ENCODE measurements at regions not wholly inside any gene's neighbourhood (a gene's known extent, or its start where the extent isn't known, plus 50 kb on each side); places are given as distances from the start of the nearest gene placed in this dataset.
A peak's percentile ranks its signal among the peaks of the same experiment; 100 is the strongest.
"Not testable (repeated sequence)": the region's sequence is repeated elsewhere in the genome, so short reads cannot be mapped to it uniquely, and the experiment has no call there.

DNA sequence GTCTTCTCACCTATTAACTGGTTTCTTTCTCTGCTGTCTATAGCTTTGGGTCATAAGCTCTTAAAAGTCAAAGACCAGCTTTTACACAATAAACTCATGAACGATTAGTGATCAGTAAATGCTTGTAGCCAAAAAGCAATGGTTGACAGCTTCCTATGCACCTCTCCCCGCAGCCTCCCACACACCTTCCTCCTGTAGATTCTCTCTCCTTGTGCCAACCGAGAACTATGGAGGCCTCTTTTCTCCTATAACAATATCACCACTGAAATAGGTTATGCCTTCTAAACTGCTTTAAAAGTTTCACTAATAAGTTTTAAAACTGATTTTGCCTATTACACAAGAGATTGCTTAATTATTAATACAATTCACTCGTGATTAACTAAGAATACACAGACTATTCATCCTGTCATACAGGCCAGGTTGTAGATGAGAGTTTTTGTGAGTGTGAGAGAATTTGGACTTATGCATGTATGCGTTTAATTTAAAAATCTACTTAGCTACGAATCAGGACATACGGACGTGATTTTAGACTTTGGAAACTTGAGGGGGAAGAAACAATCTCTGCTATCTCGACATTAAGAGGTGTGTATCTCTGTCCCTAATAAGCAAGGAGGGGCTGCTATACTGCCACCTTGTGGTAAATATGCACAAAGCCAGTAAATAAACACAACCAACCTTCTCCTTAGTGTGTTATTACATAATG, 229.1 kb upstream of the RBBP8 start:
- peak overlapping the region in 1 of 3 donors; percentile 57 for H3K27ac ChIP-seq (ENCODE audit: low read depth in 1 of 3, low read length in 2 of 3)
- H3K4me3 ChIP-seq (ENCODE audit: low read depth in 1 of 3, low read length in 3 of 3), result no peak overlapping the region

GRCh38 chr18:22704586-22704918, 228.6 kb upstream of the RBBP8 start:
- Histone ChIP-seq H3K27me3 (ENCODE audit: control insufficient read depth in 3 of 3, insufficient read depth in 3 of 3, low read length in 3 of 3) (no peaks in the 10 kb centered on the region), H3K4me1 (ENCODE audit: control insufficient read depth in 3 of 3, insufficient read depth in 2 of 3, low read depth in 1 of 3, low read length in 2 of 3) (peaks cover 0 to 17% (median 0%) of the 10 kb centered on the region in 3 donors), H3K27ac (ENCODE audit: low read depth in 1 of 3, low read length in 2 of 3) (no peak overlapping the region), H3K4me3 (ENCODE audit: low read depth in 1 of 3, low read length in 3 of 3) (no peak overlapping the region), H3K9me3 (ENCODE audit: control insufficient read depth in 2 of 2, insufficient read depth in 1 of 2, low read depth in 1 of 2, low read length in 1 of 2) (peaks cover 0 to 6% of the 10 kb centered on the region in 2 donors), H3K36me3 (ENCODE audit: control insufficient read depth in 3 of 3, insufficient read depth in 2 of 3, low read depth in 1 of 3, low read length in 3 of 3) (no peaks in the 10 kb centered on the region)
- FAIRE-seq, result peak; percentile 67
- 93 to 97% (median 96%) methylated on average over 1 of the region's 1 CpG for WGBS, 3 donors
- no peak for DNase-seq

More for the DNA sequence above, 229.1 kb upstream of the RBBP8 start:
- FAIRE-seq (no peak), DNase-seq (peak; percentile 78 to 81)
- H3K27me3 ChIP-seq (ENCODE audit: control insufficient read depth in 3 of 3, insufficient read depth in 3 of 3, low read length in 3 of 3), result no peaks in the 10 kb centered on the region
- WGBS, 3 donors, result 25 to 43% (median 31%) methylated on average over 9 of the region's 9 CpGs
- H3K36me3 ChIP-seq (ENCODE audit: control insufficient read depth in 3 of 3, insufficient read depth in 2 of 3, low read depth in 1 of 3, low read length in 3 of 3), result no peaks in the 10 kb centered on the region
- peaks cover 0 to 11% of the 10 kb centered on the region in 2 donors for H3K9me3 ChIP-seq (ENCODE audit: control insufficient read depth in 2 of 2, insufficient read depth in 1 of 2, low read depth in 1 of 2, low read length in 1 of 2)
- H3K4me1 ChIP-seq (ENCODE audit: control insufficient read depth in 3 of 3, insufficient read depth in 2 of 3, low read depth in 1 of 3, low read length in 2 of 3), result peaks cover 0 to 12% (median 0%) of the 10 kb centered on the region in 3 donors

DNA sequence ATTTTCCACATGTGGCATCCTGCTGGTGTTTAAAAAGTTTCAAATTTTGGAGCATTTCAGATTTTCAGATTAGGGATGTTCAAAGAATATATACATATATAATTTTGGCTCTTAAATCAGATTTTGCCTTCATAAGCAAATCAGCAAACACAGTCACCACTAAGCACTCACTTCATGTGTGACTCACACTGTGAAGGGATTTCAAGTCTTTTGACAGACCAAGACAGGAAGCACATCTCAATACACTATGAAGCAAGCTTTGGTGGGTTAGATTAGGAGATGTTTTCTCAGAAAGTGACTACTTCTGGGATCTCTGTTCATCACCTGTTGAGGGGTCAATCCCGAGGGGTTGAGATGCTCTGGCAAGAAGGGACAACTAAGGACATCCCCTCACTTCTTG, 227.8 kb upstream of the RBBP8 start:
- no peak overlapping the region for H3K27ac ChIP-seq (ENCODE audit: low read depth in 1 of 3, low read length in 2 of 3)
- no peaks in the 10 kb centered on the region for H3K36me3 ChIP-seq (ENCODE audit: control insufficient read depth in 3 of 3, insufficient read depth in 2 of 3, low read depth in 1 of 3, low read length in 3 of 3)
- H3K9me3 ChIP-seq (ENCODE audit: control insufficient read depth in 2 of 2, insufficient read depth in 1 of 2, low read depth in 1 of 2, low read length in 1 of 2), result no peaks in the 10 kb centered on the region
- FAIRE-seq (no peak), DNase-seq (no peak)
- no peaks in the 10 kb centered on the region for H3K27me3 ChIP-seq (ENCODE audit: control insufficient read depth in 3 of 3, insufficient read depth in 3 of 3, low read length in 3 of 3)
- H3K4me3 ChIP-seq (ENCODE audit: low read depth in 1 of 3, low read length in 3 of 3), result no peak overlapping the region
- H3K4me1 ChIP-seq (ENCODE audit: control insufficient read depth in 3 of 3, insufficient read depth in 2 of 3, low read depth in 1 of 3, low read length in 2 of 3), result peaks cover 0 to 24% (median 0%) of the 10 kb centered on the region in 3 donors
- 66 to 78% (median 76%) methylated on average over 1 of the region's 1 CpG for WGBS, 3 donors

- 87 to 94% (median 93%) methylated on average over 3 of the region's 3 CpGs for WGBS, 3 donors
- peaks cover 0 to 27% (median 0%) of the 10 kb centered on the region in 3 donors for H3K4me1 ChIP-seq (ENCODE audit: control insufficient read depth in 3 of 3, insufficient read depth in 2 of 3, low read depth in 1 of 3, low read length in 2 of 3)
- FAIRE-seq, result not testable (repeated sequence)
Observed at GRCh38 chr18:22706025-22706424, 227.1 kb upstream of the RBBP8 start.

GRCh38 chr18:22709288-22710060, 223.7 kb upstream of the RBBP8 start:
- Histone ChIP-seq H3K36me3 (ENCODE audit: control insufficient read depth in 3 of 3, insufficient read depth in 2 of 3, low read depth in 1 of 3, low read length in 3 of 3) (no peaks in the 10 kb centered on the region), H3K4me1 (ENCODE audit: control insufficient read depth in 3 of 3, insufficient read depth in 2 of 3, low read depth in 1 of 3, low read length in 2 of 3) (peaks cover 0 to 29% (median 0%) of the 10 kb centered on the region in 3 donors), H3K27ac (ENCODE audit: low read depth in 1 of 3, low read length in 2 of 3) (peak overlapping the region in 1 of 3 donors; percentile 98), H3K27me3 (ENCODE audit: control insufficient read depth in 3 of 3, insufficient read depth in 3 of 3, low read length in 3 of 3) (no peaks in the 10 kb centered on the region), H3K9me3 (ENCODE audit: control insufficient read depth in 2 of 2, insufficient read depth in 1 of 2, low read depth in 1 of 2, low read length in 1 of 2) (no peaks in the 10 kb centered on the region), H3K4me3 (ENCODE audit: low read depth in 1 of 3, low read length in 3 of 3) (no peak overlapping the region)
- DNase-seq, result peak in 1 of 2 donors; percentile 61
- WGBS, 3 donors, result 61 to 69% (median 67%) methylated on average over 5 of the region's 5 CpGs
- no peak for FAIRE-seq

More at GRCh38 chr18:22706025-22706424, 227.1 kb upstream of the RBBP8 start:
- not testable (repeated sequence) for H3K27me3 ChIP-seq (ENCODE audit: control insufficient read depth in 3 of 3, insufficient read depth in 3 of 3, low read length in 3 of 3); DNase-seq; H3K27ac ChIP-seq (ENCODE audit: low read depth in 1 of 3, low read length in 2 of 3); H3K9me3 ChIP-seq (ENCODE audit: control insufficient read depth in 2 of 2, insufficient read depth in 1 of 2, low read depth in 1 of 2, low read length in 1 of 2); H3K36me3 ChIP-seq (ENCODE audit: control insufficient read depth in 3 of 3, insufficient read depth in 2 of 3, low read depth in 1 of 3, low read length in 3 of 3); H3K4me3 ChIP-seq (ENCODE audit: low read depth in 1 of 3, low read length in 3 of 3)

GRCh38 chr18:22710673-22711191, 222.4 kb upstream of the RBBP8 start:
- H3K27ac ChIP-seq (ENCODE audit: low read depth in 1 of 3, low read length in 2 of 3), result peak overlapping the region; percentile 79 to 98 (median 93)
- H3K36me3 ChIP-seq (ENCODE audit: control insufficient read depth in 3 of 3, insufficient read depth in 2 of 3, low read depth in 1 of 3, low read length in 3 of 3), result no peaks in the 10 kb centered on the region
- FAIRE-seq (no peak), DNase-seq (no peak)
- H3K4me3 ChIP-seq (ENCODE audit: low read depth in 1 of 3, low read length in 3 of 3), result peak overlapping the region in 2 of 3 donors; percentile 45 to 47
- H3K4me1 ChIP-seq (ENCODE audit: control insufficient read depth in 3 of 3, insufficient read depth in 2 of 3, low read depth in 1 of 3, low read length in 2 of 3), result peaks cover 0 to 29% (median 0%) of the 10 kb centered on the region in 3 donors
- H3K27me3 ChIP-seq (ENCODE audit: control insufficient read depth in 3 of 3, insufficient read depth in 3 of 3, low read length in 3 of 3), result no peaks in the 10 kb centered on the region
- no peaks in the 10 kb centered on the region for H3K9me3 ChIP-seq (ENCODE audit: control insufficient read depth in 2 of 2, insufficient read depth in 1 of 2, low read depth in 1 of 2, low read length in 1 of 2)
- 16 to 39% (median 33%) methylated on average over 5 of the region's 5 CpGs for WGBS, 3 donors

DNA sequence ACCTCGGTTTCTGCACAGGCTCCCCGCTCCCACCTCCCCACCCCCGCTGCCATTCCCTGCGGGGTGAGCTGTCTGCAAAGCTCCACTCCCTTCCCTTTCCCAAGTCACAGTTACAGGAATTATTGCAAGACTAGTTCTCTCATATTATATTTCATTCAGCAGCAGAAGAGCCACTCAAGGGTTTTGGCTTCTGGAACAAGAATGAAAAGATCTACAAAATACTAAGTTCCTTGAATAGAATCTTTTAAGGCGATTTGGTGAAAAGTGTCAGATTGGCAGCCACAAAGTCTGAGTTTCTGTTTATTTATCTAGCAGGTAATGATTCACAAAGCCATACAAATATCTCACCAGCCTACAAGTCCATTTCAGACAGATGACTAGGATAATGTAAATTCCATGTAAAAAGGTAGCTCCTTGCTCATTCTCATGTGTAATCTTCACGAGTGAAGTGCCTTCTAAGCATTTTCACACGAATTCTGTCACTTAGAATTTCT, 221.9 kb upstream of the RBBP8 start:
- 8 to 34% (median 23%) methylated on average over 7 of the region's 7 CpGs for WGBS, 3 donors
- no peak for FAIRE-seq
- H3K27ac ChIP-seq (ENCODE audit: low read depth in 1 of 3, low read length in 2 of 3), result peak overlapping the region; percentile 79 to 98 (median 93)

GRCh38 chr18:22713511-22713910, 219.6 kb upstream of the RBBP8 start:
- no peak overlapping the region for H3K27ac ChIP-seq (ENCODE audit: low read depth in 1 of 3, low read length in 2 of 3)
- no peak overlapping the region for H3K4me3 ChIP-seq (ENCODE audit: low read depth in 1 of 3, low read length in 3 of 3)
- H3K27me3 ChIP-seq (ENCODE audit: control insufficient read depth in 3 of 3, insufficient read depth in 3 of 3, low read length in 3 of 3), result no peaks in the 10 kb centered on the region
- no peaks in the 10 kb centered on the region for H3K9me3 ChIP-seq (ENCODE audit: control insufficient read depth in 2 of 2, insufficient read depth in 1 of 2, low read depth in 1 of 2, low read length in 1 of 2)
- DNase-seq, result no peak
- H3K4me1 ChIP-seq (ENCODE audit: control insufficient read depth in 3 of 3, insufficient read depth in 2 of 3, low read depth in 1 of 3, low read length in 2 of 3), result peaks cover 0 to 29% (median 0%) of the 10 kb centered on the region in 3 donors
- 63 to 90% (median 83%) methylated on average over 1 of the region's 1 CpG for WGBS, 3 donors
- no peak for FAIRE-seq
- no peaks in the 10 kb centered on the region for H3K36me3 ChIP-seq (ENCODE audit: control insufficient read depth in 3 of 3, insufficient read depth in 2 of 3, low read depth in 1 of 3, low read length in 3 of 3)

More for the DNA sequence above, 221.9 kb upstream of the RBBP8 start:
- H3K27me3 ChIP-seq (ENCODE audit: control insufficient read depth in 3 of 3, insufficient read depth in 3 of 3, low read length in 3 of 3), result no peaks in the 10 kb centered on the region
- no peaks in the 10 kb centered on the region for H3K9me3 ChIP-seq (ENCODE audit: control insufficient read depth in 2 of 2, insufficient read depth in 1 of 2, low read depth in 1 of 2, low read length in 1 of 2)
- no peaks in the 10 kb centered on the region for H3K36me3 ChIP-seq (ENCODE audit: control insufficient read depth in 3 of 3, insufficient read depth in 2 of 3, low read depth in 1 of 3, low read length in 3 of 3)
- peaks cover 0 to 29% (median 0%) of the 10 kb centered on the region in 3 donors for H3K4me1 ChIP-seq (ENCODE audit: control insufficient read depth in 3 of 3, insufficient read depth in 2 of 3, low read depth in 1 of 3, low read length in 2 of 3)
- H3K4me3 ChIP-seq (ENCODE audit: low read depth in 1 of 3, low read length in 3 of 3), result peak overlapping the region in 2 of 3 donors; percentile 45 to 47
- DNase-seq, result peak; percentile 73 to 88

Data from small intestine (tissue), 7 donors.